Superior temporal gyrus (tissue), 1 donor: ENCODE measurements at regions not wholly inside any gene's neighbourhood (a gene's known extent, or its start where the extent isn't known, plus 50 kb on each side); places are given as distances from the start of the nearest gene placed in this dataset.
A peak's percentile ranks its signal among the peaks of the same experiment; 100 is the strongest.

Experiments
- DNase-seq: peaks from one replicate; pipeline ENCODE4 v3.0.0-alpha.2; 2016; ENCODE audit errors: extremely low spot score

DNA sequence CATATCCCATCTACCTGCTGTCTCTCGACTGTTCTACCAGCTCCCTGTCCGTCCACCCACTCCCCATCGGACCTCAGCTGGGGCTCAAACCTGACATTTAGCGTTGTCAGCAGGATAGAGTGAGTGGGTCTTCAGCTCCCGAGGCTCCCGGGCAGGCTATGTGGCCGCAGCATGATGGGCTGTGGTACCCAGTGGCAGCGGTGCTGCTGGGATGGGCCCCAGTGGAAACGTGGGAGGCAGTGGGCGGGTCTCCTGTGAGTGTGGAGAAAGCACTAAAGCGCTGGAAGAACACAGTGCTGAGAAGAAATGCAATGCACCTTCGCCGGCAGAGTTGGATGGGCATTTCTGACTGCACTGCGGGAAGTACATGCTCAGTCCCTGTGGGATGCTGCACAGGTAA lies 204.8 kb upstream of the SYT4 start:
- no peak for DNase-seq

DNA sequence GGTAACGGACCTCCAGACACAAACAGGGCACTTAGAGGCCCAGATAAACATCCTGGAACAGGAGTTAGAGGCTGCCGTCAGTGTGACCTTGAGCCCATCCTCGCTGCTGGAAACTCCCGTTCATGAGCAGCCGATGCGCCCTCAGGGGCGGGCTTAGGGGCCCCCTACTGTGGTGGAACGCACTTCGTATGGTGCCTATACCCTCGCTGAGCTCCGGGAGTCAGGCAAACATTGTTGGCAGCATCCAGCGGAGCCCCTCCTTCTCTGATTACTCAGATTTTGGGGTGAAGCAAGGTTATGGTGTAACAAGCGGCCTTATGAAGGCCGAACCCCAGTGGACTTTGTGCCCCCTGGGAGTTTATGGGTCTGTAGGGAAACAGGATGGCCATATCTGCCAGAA lies 205.3 kb upstream of the SYT4 start:
- no peak for DNase-seq

DNA sequence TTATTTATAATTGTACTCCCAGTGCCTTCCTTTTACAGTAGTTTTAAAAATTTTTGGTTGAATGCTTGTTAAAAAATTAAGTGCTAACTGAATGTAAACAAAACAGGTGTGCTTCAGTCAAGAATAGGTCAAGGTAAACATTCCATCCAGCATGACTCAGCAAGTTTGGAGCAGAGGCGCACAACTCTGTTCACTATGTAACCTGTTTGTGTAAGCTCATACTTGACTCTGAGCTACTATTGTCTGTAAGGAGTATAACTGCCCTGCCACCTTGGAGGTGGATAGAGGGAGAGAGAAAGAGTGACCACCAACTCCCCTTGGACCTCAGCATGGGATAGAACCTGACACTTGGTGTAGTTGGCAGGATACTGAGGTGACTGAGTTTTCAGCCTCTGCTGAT lies 207.4 kb upstream of the SYT4 start:
- DNase-seq, result no peak

DNA sequence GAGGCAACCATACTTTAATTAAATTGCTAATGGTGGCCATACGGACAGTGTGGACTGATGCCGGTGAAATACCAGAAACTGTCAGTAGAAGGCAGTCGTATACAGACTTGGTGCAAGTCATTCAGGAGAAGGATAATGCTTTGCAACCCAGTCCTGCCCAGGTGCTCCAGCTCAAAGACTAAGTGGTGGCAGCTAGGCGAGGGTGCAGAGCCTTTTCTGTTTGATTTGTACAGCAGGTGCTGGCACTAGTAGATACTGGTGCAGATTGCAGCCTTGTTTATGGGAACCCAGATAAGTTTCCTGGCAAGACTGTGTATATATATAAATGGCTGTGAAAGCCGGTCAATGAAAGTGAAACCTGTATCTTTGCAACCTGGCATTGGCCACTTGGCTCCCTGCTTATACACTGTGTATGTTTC lies 208.3 kb upstream of the SYT4 start:
- DNase-seq, result no peak

- no peak for DNase-seq
Observed at GRCh38 chr18:43486462-43486861, 209.2 kb upstream of the SYT4 start.

GRCh38 chr18:43501099-43501498 lies 223.8 kb upstream of the SYT4 start:
- DNase-seq, result peak; percentile 78

- no peak for DNase-seq
Observed at GRCh38 chr18:43506935-43507334, 229.6 kb upstream of the SYT4 start.

DNA sequence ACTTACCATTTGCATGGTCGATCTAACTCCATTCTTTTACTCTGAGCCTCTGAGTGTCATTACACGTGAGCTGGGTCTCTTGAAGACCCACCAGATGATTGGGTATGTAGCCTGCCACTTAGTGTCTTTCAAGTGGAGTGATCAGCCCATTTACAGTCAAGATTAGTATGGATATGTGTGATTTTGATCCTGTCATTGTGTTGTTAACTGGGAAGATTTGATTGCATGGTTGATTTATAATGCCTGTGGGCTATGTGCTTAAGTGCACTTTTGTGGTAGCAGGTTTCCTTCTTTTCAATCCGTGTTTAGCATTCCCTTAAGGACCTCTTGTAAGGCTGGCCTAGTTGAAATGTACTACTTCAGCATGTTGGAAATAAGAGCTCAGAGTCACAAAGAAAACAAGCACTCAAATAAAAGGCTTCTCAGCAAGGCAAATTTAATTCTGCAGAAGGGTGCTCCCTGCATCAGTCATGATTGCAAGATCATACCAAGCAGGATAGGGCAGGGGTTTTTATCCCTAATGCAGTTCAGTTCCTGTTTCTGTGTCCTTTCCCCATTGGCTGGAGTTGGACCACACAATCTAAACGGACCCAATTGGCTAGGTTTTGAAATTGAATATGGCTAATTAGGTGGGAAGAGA lies 230.7 kb upstream of the SYT4 start:
- DNase-seq, result no peak

- DNase-seq, result no peak
Observed at GRCh38 chr18:43514747-43515146, 237.5 kb upstream of the SYT4 start.

DNA sequence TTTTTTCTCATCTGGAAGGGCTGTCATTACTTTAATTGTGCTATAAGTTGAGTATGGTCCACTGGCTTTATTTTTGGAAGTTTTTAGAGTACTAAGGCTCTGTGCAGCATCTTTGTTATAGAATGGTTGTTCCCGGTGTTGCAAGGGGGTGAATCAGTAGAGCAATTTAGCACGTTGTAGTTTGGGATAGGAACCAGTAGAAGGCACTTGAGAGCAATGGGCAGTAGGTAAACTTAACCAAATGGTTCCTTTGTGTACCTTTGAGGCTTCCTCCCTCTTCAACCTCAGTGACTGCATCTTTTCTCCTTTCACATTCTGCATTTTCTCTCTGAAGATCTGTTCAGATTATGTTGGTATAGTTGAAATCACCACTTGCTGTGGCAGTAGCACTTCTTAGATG lies 238.2 kb upstream of the SYT4 start:
- no peak for DNase-seq

- no peak for DNase-seq
Observed at GRCh38 chr18:43524260-43524659, 247.0 kb upstream of the SYT4 start.

- DNase-seq, result no peak
Observed at GRCh38 chr18:43525169-43525568, 247.9 kb upstream of the SYT4 start.

GRCh38 chr18:43526426-43527145 lies 249.3 kb upstream of the SYT4 start:
- no peak for DNase-seq

- no peak for DNase-seq
Observed at GRCh38 chr18:43531438-43531837, 254.1 kb upstream of the SYT4 start.

- no peak for DNase-seq
Observed at GRCh38 chr18:43533371-43533770, 256.1 kb upstream of the SYT4 start.

GRCh38 chr18:43534511-43534910 lies 257.2 kb upstream of the SYT4 start:
- DNase-seq, result no peak

- DNase-seq, result no peak
Observed at GRCh38 chr18:43539862-43540261, 262.6 kb upstream of the SYT4 start.

DNA sequence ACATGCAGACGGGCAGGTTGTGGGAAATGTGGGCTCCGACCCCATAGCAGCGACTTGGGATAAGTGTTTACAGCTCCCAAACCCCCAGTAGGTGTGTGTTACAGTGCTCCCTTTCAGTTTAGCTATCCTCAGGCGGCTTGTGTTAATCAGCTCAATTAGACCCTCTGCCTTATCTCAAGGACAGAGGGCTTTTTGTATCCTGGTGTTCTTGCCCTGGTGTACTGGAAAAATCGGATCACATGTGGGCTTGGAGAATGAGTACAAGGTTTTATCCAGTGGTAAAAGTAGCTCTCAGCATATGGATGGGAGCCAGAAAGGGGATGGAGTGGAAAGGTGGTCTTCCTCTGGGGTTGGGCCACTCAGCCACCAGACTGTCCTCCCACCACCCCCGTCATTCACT lies 264.7 kb upstream of the SYT4 start:
- DNase-seq, result no peak

DNA sequence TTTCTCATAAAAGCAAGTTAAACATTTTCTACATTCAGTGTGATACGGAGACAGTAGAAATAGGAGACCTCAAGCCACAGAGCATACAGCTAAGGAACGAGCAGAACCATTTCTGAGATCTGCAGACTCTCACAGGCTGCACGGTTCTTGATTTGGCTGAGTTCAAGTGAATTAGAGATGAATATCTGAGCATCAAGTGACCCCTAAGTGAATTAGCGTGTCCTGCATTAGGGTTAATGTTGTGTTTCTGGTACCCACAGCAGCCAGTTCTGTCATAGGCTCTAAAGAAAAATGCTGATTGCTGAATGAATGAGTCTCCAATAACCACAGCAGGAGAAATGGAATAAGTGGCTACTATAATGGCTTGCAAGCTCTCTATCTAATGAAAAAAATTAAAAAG lies 265.9 kb upstream of the SYT4 start:
- no peak for DNase-seq

DNA sequence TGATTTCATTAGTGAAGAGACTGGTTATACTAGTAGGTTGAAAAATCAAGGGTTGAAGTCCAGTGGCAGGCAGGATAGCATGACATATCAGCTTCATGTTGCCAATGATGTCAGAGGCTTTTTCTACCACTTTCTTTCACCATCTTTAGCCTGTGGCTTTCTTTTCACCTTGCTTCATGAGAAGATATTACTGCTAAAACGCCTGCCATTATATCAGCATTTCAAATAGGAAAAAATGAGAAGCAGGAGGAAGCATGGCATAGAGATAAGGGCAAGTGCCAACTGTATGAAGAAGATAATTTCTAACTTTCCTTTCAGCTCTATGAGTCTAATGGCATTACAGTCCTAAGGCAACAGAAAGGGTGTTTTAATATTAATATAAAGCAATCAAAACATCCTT lies 270.2 kb upstream of the SYT4 start:
- no peak for DNase-seq

DNA sequence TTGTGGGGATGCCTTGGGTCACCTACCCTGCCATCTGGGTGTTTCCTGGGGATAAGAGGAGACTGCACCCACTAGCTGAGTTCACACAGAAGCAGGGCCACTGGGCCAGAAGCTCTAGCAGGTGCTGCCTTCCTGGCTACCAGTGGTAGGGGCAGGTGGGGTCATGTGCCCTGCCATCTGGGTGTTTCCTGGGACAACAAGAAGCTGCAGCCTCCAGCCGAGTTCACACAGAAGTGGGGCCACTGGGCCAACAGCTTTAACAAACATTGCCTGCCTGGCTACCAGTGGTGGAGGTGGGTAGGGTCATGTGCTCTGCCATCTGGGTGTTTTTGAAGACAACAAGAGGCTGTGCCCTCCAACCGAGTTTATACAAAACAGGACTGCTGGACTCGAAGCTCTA lies 282.2 kb upstream of the SYT4 start:
- DNase-seq, result no peak

- DNase-seq, result peak; percentile 82
Observed at GRCh38 chr18:43563780-43564179, 286.5 kb upstream of the SYT4 start.

- no peak for DNase-seq
Observed at GRCh38 chr18:43570593-43570992, 293.3 kb upstream of the SYT4 start.
